Retinal pigment epithelial cell (primary cell): ENCODE measurements at regions not wholly inside any gene's neighbourhood (a gene's known extent, or its start where the extent isn't known, plus 50 kb on each side); places are given as distances from the start of the nearest gene placed in this dataset.

Experiments
- DNase-seq: peaks from one replicate; pipeline ENCODE4 v3.0.0-alpha.2; 2010; ENCODE audit warnings: low read depth
- H3K4me3 ChIP-seq: 2 replicates; pipeline ENCODE4 v1.5.1; 2011; ENCODE audit warnings: mild to moderate bottlenecking, low read length, control low read depth, moderate library complexity
- TF ChIP-seq, protein P1 (sequence below): conservative IDR thresholded peaks from 2 replicates; pipeline ENCODE4 v1.5.1; 2011; ENCODE audit warnings: low read depth, low read length, control low read depth, inconsistent platforms

DNA sequence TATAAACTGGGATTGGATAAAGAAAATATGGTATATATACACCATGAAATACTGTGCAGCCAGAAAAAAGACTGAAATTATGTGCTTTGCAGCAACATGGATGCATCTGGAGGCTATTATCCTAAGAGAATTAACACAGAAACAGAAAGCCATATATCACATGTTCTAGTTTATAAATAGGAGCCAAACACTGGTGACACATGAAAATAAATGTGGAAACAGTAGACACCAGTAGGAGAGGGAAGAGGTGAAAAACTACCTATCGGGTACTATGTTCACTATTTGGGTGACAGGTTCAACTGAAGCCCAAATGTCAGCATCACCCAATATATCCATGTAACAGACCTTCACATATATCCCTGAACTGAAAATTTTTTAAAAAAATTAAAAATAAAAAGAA is 725.1 kb downstream of the C4orf33 start:
- H3K4me3 ChIP-seq: no peak overlapping the region
- TF ChIP-seq, protein P1, sequence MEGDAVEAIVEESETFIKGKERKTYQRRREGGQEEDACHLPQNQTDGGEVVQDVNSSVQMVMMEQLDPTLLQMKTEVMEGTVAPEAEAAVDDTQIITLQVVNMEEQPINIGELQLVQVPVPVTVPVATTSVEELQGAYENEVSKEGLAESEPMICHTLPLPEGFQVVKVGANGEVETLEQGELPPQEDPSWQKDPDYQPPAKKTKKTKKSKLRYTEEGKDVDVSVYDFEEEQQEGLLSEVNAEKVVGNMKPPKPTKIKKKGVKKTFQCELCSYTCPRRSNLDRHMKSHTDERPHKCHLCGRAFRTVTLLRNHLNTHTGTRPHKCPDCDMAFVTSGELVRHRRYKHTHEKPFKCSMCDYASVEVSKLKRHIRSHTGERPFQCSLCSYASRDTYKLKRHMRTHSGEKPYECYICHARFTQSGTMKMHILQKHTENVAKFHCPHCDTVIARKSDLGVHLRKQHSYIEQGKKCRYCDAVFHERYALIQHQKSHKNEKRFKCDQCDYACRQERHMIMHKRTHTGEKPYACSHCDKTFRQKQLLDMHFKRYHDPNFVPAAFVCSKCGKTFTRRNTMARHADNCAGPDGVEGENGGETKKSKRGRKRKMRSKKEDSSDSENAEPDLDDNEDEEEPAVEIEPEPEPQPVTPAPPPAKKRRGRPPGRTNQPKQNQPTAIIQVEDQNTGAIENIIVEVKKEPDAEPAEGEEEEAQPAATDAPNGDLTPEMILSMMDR: no peak
- no peak for DNase-seq

DNA sequence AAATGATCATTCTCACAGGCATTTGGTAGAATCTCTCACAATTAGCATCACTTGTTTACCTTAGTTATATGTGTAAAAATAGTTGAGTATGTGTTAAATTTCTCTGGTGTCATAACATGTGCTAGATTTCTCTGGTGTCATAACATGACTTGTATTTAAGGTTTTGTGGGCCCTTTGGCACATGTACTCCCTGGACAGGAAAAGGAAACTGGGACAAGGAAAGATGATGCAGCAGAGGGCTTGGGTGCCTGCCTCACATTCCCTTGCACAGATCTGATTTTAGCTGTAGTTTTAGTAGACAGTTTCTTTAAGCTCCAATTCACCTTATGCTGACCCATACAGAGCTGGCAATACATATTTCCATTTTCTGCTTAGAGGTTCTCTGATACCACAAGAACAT is 726.0 kb downstream of the C4orf33 start:
- TF ChIP-seq, protein P1: no peak
- no peak overlapping the region for H3K4me3 ChIP-seq
- no peak for DNase-seq

DNA sequence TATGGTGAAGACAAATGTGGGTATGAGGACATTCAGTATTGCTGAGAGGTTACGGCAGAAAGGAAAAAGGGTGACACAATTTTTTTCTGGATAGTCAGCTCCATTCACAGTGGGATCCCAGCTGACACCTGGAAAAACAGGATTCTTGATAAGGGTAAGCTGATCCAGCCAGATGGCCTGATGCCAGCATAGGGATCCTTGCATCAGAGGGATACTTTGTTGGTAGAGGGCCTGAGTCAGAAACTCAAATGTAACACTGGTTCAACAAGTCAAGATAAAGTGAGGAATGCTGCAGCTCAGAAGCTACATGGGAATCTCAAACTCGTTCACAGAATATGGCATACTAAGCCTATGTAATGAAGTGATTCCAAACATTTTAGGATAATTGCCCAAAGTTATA is 726.7 kb downstream of the C4orf33 start:
- TF ChIP-seq, protein P1: no peak
- peak; percentile 62 for DNase-seq
- H3K4me3 ChIP-seq: no peak overlapping the region

DNA sequence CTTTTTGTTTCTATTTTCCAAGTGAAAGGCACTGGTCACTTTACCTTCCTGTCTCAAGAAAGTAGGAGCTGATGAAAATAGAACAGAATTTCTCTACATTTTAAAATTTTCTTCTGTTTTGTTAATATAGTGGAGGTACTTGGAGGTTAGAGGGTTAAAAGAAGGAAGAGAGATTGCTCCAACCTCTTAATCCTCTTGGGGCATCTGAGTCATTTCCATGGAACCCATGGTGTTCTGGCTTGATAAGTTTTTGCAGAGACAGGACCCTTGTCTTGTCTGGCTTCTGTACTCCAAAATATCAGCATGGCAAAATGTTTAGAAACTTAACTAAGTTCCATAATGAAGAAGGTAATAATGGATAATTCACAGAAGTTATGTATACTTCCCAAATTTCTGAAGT is 727.2 kb downstream of the C4orf33 start:
- TF ChIP-seq, protein P1: no peak
- no peak overlapping the region for H3K4me3 ChIP-seq
- DNase-seq: no peak

DNA sequence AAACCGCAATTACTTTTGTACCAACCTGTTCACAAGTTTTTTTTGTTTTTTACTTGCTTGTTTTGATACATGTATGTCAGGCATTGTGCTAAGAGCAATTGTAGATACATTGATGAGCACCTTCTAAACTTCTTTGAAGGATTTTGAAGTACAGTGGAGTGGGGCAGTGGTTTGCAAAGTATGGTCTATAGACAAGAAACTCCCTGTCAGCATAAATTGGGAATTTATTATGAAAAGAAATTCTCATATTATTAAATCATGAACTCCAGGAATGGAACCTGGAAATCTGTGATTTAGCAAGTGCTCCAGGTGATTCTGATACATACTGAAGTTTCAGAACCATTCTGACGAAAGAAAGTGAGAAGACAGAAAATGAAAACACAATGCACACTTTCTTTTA is 733.4 kb downstream of the C4orf33 start:
- TF ChIP-seq, protein P1: no peak
- DNase-seq: no peak
- no peak overlapping the region for H3K4me3 ChIP-seq

DNA sequence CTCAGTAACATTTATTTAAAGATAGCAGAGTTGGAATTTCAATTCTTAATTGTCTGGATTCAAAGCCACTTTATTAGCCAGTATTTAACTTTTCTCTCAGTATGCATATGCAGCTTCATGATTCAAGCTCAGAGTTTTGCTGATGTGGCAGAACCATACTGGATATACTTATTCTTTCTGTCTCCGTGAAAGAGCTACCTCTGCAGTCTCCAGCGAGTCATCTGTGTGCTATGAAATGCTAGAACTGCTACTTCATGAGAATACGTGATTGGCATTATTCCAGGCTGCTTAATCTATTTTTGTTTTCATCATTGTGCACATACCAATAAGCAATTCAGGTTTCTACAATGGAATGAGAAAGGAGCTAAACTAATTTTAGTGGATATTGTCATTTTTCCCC is 743.7 kb downstream of the C4orf33 start:
- DNase-seq: peak; percentile 50
- TF ChIP-seq, protein P1: no peak
- H3K4me3 ChIP-seq: no peak overlapping the region

DNA sequence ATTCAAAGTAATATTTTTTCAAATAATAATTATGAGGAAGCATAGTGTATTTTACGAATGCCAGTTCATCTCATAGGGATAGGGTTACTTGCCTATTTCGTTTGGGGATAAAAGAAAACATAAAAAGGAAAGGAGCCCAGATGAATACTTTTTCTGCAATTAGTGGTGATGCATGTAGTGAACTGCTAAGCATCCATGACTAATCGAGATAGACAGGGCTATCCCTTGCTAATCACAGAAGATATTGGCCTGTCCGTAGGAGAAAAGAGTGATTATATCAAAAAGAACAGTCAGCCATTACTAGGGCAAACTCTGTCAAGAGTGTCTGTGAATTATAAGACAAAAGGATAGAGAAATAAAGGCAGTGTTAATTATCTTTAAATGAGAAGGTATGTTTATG is 746.1 kb downstream of the C4orf33 start:
- no peak for DNase-seq
- TF ChIP-seq, protein P1: no peak
- H3K4me3 ChIP-seq: no peak overlapping the region
